Activated CD4-positive, alpha-beta T cell treated with anti-CD3 and anti-CD28 coated beads, Interleukin-2, amount 50 U/mL, for 16 hours (primary cell): ENCODE measurements at regions not wholly inside any gene's neighbourhood (a gene's known extent, or its start where the extent isn't known, plus 50 kb on each side); places are given as distances from the start of the nearest gene placed in this dataset.
"Not testable (repeated sequence)": the region's sequence is repeated elsewhere in the genome, so short reads cannot be mapped to it uniquely, and the experiment has no call there.

Experiments
- DNase-seq: peaks from one replicate; pipeline ENCODE4 v3.0.0-alpha.2; 2020

GRCh38 chr4:3882316-3882885 lies 116.2 kb downstream of the ADRA2C start:
- not testable (repeated sequence) for DNase-seq

- DNase-seq: not testable (repeated sequence)
These were observed 118.1 kb downstream of the ADRA2C start for GRCh38 chr4:3884261-3884660.

GRCh38 chr4:3893590-3893989 lies 127.4 kb downstream of the ADRA2C start:
- peak; percentile 42 for DNase-seq

- DNase-seq: not testable (repeated sequence)
These were observed 128.1 kb downstream of the ADRA2C start for GRCh38 chr4:3894086-3894959.

- DNase-seq: no peak
These were observed 130.3 kb downstream of the ADRA2C start for GRCh38 chr4:3896441-3896840.

GRCh38 chr4:3896871-3897578 lies 130.8 kb downstream of the ADRA2C start:
- DNase-seq: not testable (repeated sequence)

- DNase-seq: no peak
These were observed 131.9 kb downstream of the ADRA2C start for GRCh38 chr4:3898098-3898497.

- DNase-seq: not testable (repeated sequence)
These were observed 132.7 kb downstream of the ADRA2C start for GRCh38 chr4:3898928-3899327.

GRCh38 chr4:3904264-3904955 lies 138.2 kb downstream of the ADRA2C start:
- DNase-seq: not testable (repeated sequence)

- not testable (repeated sequence) for DNase-seq
These were observed 143.4 kb downstream of the ADRA2C start for GRCh38 chr4:3909616-3910015.

- not testable (repeated sequence) for DNase-seq
These were observed 144.2 kb downstream of the ADRA2C start for GRCh38 chr4:3910161-3910950.

GRCh38 chr4:3911252-3911856 lies 145.2 kb downstream of the ADRA2C start:
- no peak for DNase-seq

GRCh38 chr4:3914511-3914910 lies 148.3 kb downstream of the ADRA2C start:
- DNase-seq: not testable (repeated sequence)

GRCh38 chr4:3919509-3919908 lies 153.3 kb downstream of the ADRA2C start:
- DNase-seq: not testable (repeated sequence)

GRCh38 chr4:3921902-3922301 lies 155.7 kb downstream of the ADRA2C start:
- not testable (repeated sequence) for DNase-seq

GRCh38 chr4:3925841-3926240 lies 159.7 kb downstream of the ADRA2C start:
- not testable (repeated sequence) for DNase-seq

- not testable (repeated sequence) for DNase-seq
These were observed 160.1 kb downstream of the ADRA2C start for GRCh38 chr4:3926271-3926670.

GRCh38 chr4:3926969-3927755 lies 161.0 kb downstream of the ADRA2C start:
- DNase-seq: not testable (repeated sequence)

- not testable (repeated sequence) for DNase-seq
These were observed 163.2 kb downstream of the ADRA2C start for GRCh38 chr4:3929431-3929830.

- DNase-seq: not testable (repeated sequence)
These were observed 166.5 kb downstream of the ADRA2C start for GRCh38 chr4:3932734-3933133.

- DNase-seq: not testable (repeated sequence)
These were observed 169.2 kb downstream of the ADRA2C start for GRCh38 chr4:3935406-3935805.
